Astrocyte (in vitro differentiated cells and primary cell): ENCODE measurements at regions not wholly inside any gene's neighbourhood (a gene's known extent, or its start where the extent isn't known, plus 50 kb on each side); places are given as distances from the start of the nearest gene placed in this dataset.

Source experiments
- DNase-seq: peaks from one replicate; pipeline ENCODE4 v3.0.0-alpha.2; 2010; ENCODE audit warnings: low read depth
- FAIRE-seq: peaks from 2 replicates; lab custom pipeline; 2011; peaks lifted over from hg19 to GRCh38; lab: Jason Lieb, UNC
- H2AFZ ChIP-seq: 2 replicates; pipeline ENCODE4 v1.6.0; 2012; ENCODE audit warnings: low read depth, low read length, inconsistent platforms
- H3K27ac ChIP-seq: 2 replicates; pipeline ENCODE4 v1.5.1; 2011; ENCODE audit warnings: low read depth, low read length, inconsistent platforms
- H3K27me3 ChIP-seq: 2 replicates; pipeline ENCODE4 v1.6.0; 2011; ENCODE audit warnings: low read length, inconsistent platforms; ENCODE audit not compliant: insufficient read depth
- H3K36me3 ChIP-seq: 2 replicates; pipeline ENCODE4 v1.5.1; 2011; ENCODE audit warnings: low read length, inconsistent platforms; ENCODE audit not compliant: insufficient read depth
- H3K4me1 ChIP-seq: 2 replicates; pipeline ENCODE4 v1.5.1; 2011; ENCODE audit warnings: low read length, inconsistent platforms; ENCODE audit not compliant: insufficient read depth
- H3K4me2 ChIP-seq: 2 replicates; pipeline ENCODE4 v1.6.0; 2012; ENCODE audit warnings: low read length, inconsistent platforms
- H3K4me3 ChIP-seq: 2 replicates; pipeline ENCODE4 v1.5.1; 2011; ENCODE audit warnings: low read depth, mild to moderate bottlenecking, low read length, inconsistent platforms; ENCODE audit not compliant: insufficient read depth
- H3K79me2 ChIP-seq: 2 replicates; pipeline ENCODE4 v1.6.0; 2012; ENCODE audit warnings: mild to moderate bottlenecking, low read length, inconsistent platforms; ENCODE audit not compliant: insufficient read depth
- H3K9ac ChIP-seq: 2 replicates; pipeline ENCODE4 v1.6.0; 2012; ENCODE audit warnings: mild to moderate bottlenecking, low read length, inconsistent platforms
- H3K9me3 ChIP-seq: 2 replicates; pipeline ENCODE4 v1.5.1; 2012; ENCODE audit warnings: low read depth, mild to moderate bottlenecking, low read length, inconsistent platforms; ENCODE audit not compliant: insufficient read depth
- H4K20me1 ChIP-seq: 2 replicates; pipeline ENCODE4 v1.6.0; 2012; ENCODE audit warnings: low read length, inconsistent platforms; ENCODE audit not compliant: insufficient read depth
- H3K27ac Mint-ChIP-seq: one replicate; pipeline ENCODE4 v1.8.0; 2021; ENCODE audit warnings: mild to moderate bottlenecking, mixed read lengths; ENCODE audit not compliant: unreplicated experiment
- H3K27me3 Mint-ChIP-seq: one replicate; pipeline ENCODE4 v1.8.0; 2021; ENCODE audit warnings: low read depth, mixed read lengths; ENCODE audit not compliant: unreplicated experiment
- H3K36me3 Mint-ChIP-seq: one replicate; pipeline ENCODE4 v1.8.0; 2021; ENCODE audit warnings: low read depth, mixed read lengths; ENCODE audit not compliant: unreplicated experiment
- H3K4me1 Mint-ChIP-seq: one replicate; pipeline ENCODE4 v1.8.0; 2021; ENCODE audit warnings: low read depth, mixed read lengths; ENCODE audit not compliant: unreplicated experiment
- H3K4me3 Mint-ChIP-seq: one replicate; pipeline ENCODE4 v1.8.0; 2021; ENCODE audit warnings: mild to moderate bottlenecking, moderate library complexity, mixed read lengths; ENCODE audit not compliant: unreplicated experiment
- H3K9me3 Mint-ChIP-seq: one replicate; pipeline ENCODE4 v1.8.0; 2021; ENCODE audit warnings: mild to moderate bottlenecking, mixed read lengths; ENCODE audit not compliant: unreplicated experiment
- CTCF ChIP-seq: IDR thresholded peaks from 2 replicates; pipeline ENCODE4 v1.5.1; 2011; ENCODE audit warnings: low read depth, mild to moderate bottlenecking, inconsistent platforms, low read length, moderate library complexity; ENCODE audit not compliant: insufficient read depth
- EZH2 ChIP-seq: IDR thresholded peaks from 2 replicates; pipeline ENCODE4 v1.6.1; 2012; ENCODE audit warnings: mild to moderate bottlenecking, low read length, inconsistent platforms; ENCODE audit not compliant: insufficient read depth

- Mint-ChIP-seq H3K4me1 (no peaks in the 10 kb centered on the region), H3K9me3 (peaks cover 7% of the 10 kb centered on the region), H3K27ac (no peak overlapping the region), H3K36me3 (peaks cover 5% of the 10 kb centered on the region), H3K4me3 (no peak overlapping the region), H3K27me3 (no peaks in the 10 kb centered on the region)
- no peaks in the 10 kb centered on the region for H3K79me2 ChIP-seq
- H3K9ac ChIP-seq = no peak overlapping the region
- FAIRE-seq = no peak
- no peaks in the 10 kb centered on the region for H3K4me1 ChIP-seq
- H3K9me3 ChIP-seq = no peaks in the 10 kb centered on the region
- H3K27me3 ChIP-seq = no peaks in the 10 kb centered on the region
- no peak overlapping the region for H2AFZ ChIP-seq
- no peak overlapping the region for H3K27ac ChIP-seq
- DNase-seq = no peak
- TF ChIP-seq CTCF (no peak), EZH2 (no peak)
- no peaks in the 10 kb centered on the region for H4K20me1 ChIP-seq
- H3K4me2 ChIP-seq = no peak overlapping the region
- no peaks in the 10 kb centered on the region for H3K36me3 ChIP-seq
- H3K4me3 ChIP-seq = no peak overlapping the region
These were observed 273.7 kb upstream of the DMRT1 start for GRCh38 chr9:567747-568305.

DNA sequence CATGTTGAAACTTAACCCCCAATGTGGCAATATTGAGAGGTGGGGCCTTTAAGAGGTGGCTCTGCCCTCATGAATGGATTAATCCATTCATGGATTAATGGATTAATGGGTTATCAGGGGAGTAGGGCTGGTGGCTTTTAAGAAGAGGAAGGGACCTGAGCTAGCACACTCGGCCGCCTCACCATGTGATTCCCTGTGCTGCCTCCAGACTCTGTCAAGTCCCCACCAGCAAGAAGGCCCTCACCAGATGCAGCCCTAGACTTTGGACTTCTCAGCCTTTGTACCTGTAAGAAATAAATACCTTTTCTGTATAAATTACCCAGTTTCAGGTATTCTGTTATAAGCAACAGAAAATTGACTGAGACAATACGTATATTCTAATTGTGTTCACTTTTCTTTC lies 272.2 kb upstream of the DMRT1 start:
- no peak overlapping the region for H2AFZ ChIP-seq
- no peak overlapping the region for H3K27ac Mint-ChIP-seq
- no peak overlapping the region for H3K27ac ChIP-seq
- no peak overlapping the region for H3K4me2 ChIP-seq
- no peaks in the 10 kb centered on the region for H3K27me3 Mint-ChIP-seq
- H3K4me3 ChIP-seq = no peak overlapping the region
- H3K36me3 ChIP-seq = no peaks in the 10 kb centered on the region
- H3K9me3 ChIP-seq = no peaks in the 10 kb centered on the region
- H3K4me1 ChIP-seq = peaks cover 3% of the 10 kb centered on the region
- no peaks in the 10 kb centered on the region for H4K20me1 ChIP-seq
- no peak for DNase-seq
- TF ChIP-seq CTCF (no peak), EZH2 (no peak)
- H3K4me3 Mint-ChIP-seq = no peak overlapping the region
- H3K9me3 Mint-ChIP-seq = peaks cover 7% of the 10 kb centered on the region
- H3K36me3 Mint-ChIP-seq = peaks cover 5% of the 10 kb centered on the region
- no peaks in the 10 kb centered on the region for H3K79me2 ChIP-seq
- no peaks in the 10 kb centered on the region for H3K27me3 ChIP-seq
- FAIRE-seq = no peak
- H3K4me1 Mint-ChIP-seq = peaks cover 7% of the 10 kb centered on the region
- H3K9ac ChIP-seq = no peak overlapping the region

GRCh38 chr9:570187-570586 lies 271.3 kb upstream of the DMRT1 start:
- TF ChIP-seq CTCF = no peak
- TF ChIP-seq EZH2 = no peak
- H3K27ac ChIP-seq = no peak overlapping the region
- H3K27ac Mint-ChIP-seq = no peak overlapping the region
- H2AFZ ChIP-seq = no peak overlapping the region
- no peaks in the 10 kb centered on the region for H3K79me2 ChIP-seq
- H3K4me2 ChIP-seq = no peak overlapping the region
- no peaks in the 10 kb centered on the region for H3K9me3 ChIP-seq
- DNase-seq = no peak
- H3K36me3 ChIP-seq = no peaks in the 10 kb centered on the region
- H3K4me1 ChIP-seq = peaks cover 3% of the 10 kb centered on the region
- H3K27me3 ChIP-seq = no peaks in the 10 kb centered on the region
- H4K20me1 ChIP-seq = no peaks in the 10 kb centered on the region
- H3K4me1 Mint-ChIP-seq = peaks cover 7% of the 10 kb centered on the region
- no peaks in the 10 kb centered on the region for H3K27me3 Mint-ChIP-seq
- H3K9me3 Mint-ChIP-seq = peaks cover 7% of the 10 kb centered on the region
- H3K36me3 Mint-ChIP-seq = peaks cover 5% of the 10 kb centered on the region
- H3K4me3 Mint-ChIP-seq = no peak overlapping the region
- no peak overlapping the region for H3K4me3 ChIP-seq
- H3K9ac ChIP-seq = no peak overlapping the region
- no peak for FAIRE-seq
